ENCODE measurements at regions not wholly inside any gene's neighbourhood (a gene's known extent, or its start where the extent isn't known, plus 50 kb on each side); places are given as distances from the start of the nearest gene placed in this dataset.

DNA sequence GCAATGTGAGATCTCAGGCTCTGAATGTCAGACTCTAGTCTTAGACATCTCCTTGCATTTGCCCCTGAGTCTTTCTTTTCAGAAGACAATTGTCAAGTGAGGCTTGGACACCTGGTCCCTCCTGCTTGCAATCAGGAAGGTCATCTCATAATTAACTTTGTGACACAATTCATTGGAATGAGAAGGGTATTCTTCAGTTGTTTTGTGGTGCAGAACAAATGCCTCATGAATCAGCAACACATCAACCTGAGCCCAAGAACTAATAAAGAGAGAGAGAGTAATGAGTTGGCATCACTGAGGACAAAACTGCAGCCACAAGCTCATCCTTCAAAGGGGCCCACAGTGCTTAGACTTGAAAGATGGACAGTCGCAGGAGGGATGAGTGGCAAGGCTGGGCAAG is 375.8 kb downstream of the INSC start:
- DNase-seq = no peak

DNA sequence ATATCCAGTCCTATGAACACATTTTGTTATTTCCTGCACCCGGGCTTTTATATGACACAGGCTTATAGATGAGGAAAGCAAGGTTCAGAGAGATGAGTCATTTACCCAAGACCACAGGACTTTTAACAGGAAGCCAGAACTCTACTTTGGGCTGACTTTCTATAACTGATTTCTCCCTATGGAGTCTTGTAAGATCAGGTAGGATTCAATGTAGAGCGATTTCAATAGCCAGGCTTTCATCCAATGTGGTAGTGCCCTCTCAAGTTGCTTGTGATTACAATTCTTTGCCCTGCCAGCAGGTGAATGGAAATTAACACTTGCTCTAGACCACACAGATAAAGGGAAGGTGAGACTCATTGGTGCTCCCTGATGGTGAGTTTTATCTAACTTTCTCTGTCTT is 378.3 kb downstream of the INSC start:
- no peak for DNase-seq

DNA sequence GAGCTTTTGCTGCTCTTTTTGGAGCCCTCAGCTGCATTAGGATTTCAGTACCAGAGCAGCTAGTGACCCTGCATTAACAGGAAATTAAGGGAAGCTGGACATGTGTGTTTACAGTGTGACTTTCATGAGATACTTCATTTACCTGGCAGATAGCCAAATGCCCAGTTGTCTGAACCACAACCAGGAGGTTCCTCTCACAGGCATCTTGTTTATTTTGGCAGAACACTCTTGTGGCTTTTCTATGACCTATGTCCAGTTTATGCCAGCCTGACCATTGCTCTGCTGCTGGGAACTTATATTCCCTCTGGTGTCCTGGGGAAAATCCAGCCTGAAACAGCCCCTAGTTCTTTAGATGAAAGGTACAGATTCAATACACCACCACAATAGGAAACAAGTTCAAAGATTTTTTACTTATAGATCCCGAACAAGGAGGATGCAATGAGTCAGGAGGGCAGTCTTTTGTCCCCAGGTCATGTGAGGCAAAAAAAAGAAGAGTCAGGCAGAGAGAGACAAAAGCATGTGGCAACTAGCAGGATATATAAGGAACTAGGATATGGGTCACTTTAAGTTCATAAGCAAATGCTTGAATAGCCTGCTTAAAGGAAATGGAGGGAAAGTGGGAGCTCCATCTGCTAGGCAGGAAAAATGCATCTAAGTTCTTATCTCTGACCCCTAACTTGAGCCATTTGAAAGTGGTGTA is 379.3 kb downstream of the INSC start:
- DNase-seq = no peak

DNA sequence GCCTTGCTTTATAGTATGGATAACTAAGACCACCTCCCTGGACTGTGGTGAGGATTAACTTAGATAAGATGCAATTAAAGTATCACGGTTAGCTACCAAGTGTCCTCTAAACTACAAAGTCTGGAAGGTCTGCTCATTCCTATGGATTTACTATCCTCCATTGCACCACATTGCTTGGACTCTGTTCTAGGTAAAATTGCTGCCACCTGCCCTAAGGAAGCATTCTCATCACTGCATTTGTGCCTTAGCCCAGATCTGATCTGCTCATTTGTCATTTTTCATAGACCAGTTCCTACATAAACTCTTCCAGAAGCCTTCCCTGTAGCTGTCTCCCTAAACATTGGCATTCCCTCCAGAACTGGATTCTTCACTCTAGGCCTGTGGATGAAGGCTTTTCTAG is 380.0 kb downstream of the INSC start:
- DNase-seq = no peak

DNA sequence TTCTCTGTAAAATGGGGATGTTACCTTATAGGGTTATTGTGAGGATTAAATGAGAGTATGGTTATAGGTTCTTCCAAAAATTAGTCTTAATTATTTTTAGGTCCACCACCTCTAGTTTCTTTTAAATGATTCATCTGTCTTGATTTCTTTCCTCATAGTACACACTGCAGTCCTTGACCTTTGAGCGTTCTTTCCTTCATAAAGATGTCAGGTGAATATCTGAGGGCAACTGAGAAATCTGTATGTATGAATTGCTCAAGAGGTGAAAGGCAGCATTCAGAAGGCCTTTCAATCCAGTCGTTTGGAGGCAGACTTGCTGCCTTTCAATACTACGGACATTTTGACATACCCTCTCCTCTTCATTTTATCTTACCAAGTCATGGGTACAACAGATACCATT is 380.7 kb downstream of the INSC start:
- DNase-seq = no peak

- DNase-seq = no peak
These were observed 382.6 kb downstream of the INSC start for GRCh38 chr11:15497366-15497765.

DNA sequence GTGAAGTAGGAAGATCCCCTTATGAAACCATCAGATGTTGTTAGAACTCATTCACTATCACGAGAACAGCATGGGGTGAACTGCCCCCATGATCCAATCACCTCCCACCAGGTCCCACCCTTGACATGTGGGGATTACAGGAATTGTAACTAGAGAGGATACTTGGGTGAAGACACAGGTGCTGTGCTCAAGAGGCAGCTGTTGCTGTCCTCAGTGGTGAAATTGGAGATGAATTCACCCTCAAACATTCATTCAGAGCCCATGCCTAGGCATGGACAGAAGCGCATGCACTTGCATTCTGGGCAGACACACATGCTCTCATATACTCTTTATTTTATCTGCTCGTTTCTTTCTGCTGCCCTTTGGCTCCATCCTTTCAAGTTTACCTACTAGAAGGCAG is 385.0 kb downstream of the INSC start:
- no peak for DNase-seq

DNA sequence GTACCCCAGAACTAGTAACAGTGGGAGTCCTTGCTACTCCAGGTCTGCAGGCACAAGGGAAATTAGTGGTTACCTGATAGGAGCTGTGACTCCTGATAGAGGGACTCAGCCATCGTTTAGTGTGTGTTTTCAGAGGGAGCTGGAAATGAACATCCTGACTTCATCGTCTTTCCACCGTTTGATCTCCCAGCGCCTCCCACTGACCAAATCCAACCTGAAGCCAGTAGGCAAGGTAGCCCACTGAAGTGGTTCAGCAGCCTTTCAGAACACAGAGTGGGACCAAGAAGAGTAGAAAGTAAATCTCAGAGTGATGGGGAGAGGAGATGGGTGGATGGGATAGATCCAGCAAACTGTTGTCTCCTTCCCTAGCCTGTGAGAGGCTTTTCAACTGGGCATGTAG is 385.9 kb downstream of the INSC start:
- no peak for DNase-seq

GRCh38 chr11:15501566-15501965 is 386.8 kb downstream of the INSC start:
- no peak for DNase-seq

GRCh38 chr11:15505155-15505554 is 390.4 kb downstream of the INSC start:
- no peak for DNase-seq

DNA sequence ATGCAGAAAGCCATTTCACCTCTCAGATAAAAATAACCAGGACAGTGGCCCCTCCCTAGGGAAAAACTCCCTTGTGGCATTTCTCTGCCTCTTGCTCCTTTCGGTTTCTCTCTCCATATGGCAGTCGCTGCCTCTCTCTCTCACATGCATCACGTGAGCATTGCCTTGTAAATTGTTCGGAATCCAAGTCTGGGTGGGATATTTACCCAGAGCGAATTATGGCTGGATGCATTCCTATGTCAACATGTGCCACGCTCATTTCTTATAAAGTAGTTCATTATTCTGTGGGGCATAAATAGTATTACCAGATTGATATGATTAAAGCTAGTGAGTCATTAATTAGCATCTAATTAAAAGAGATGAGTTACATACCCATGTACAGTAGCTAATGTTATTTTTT is 392.9 kb downstream of the INSC start:
- DNase-seq = no peak

DNA sequence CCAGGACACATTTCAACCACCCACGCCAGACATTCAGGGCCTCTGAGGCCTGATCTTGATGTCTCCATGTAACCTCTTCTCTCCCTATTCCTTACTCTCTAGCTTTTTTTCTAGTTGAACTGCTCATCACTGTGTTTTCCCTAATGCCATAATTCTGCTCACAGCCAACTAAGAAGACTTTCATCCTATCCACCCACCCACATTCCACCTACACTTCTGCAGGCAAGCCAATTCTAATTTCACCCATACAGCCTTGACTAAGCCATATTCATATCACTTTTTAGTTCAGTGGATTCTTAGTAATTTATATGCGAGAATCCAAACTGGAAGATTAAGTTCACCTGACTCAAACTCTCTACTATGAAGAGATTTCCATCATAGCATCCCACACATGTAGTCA is 394.4 kb downstream of the INSC start:
- no peak for DNase-seq

DNA sequence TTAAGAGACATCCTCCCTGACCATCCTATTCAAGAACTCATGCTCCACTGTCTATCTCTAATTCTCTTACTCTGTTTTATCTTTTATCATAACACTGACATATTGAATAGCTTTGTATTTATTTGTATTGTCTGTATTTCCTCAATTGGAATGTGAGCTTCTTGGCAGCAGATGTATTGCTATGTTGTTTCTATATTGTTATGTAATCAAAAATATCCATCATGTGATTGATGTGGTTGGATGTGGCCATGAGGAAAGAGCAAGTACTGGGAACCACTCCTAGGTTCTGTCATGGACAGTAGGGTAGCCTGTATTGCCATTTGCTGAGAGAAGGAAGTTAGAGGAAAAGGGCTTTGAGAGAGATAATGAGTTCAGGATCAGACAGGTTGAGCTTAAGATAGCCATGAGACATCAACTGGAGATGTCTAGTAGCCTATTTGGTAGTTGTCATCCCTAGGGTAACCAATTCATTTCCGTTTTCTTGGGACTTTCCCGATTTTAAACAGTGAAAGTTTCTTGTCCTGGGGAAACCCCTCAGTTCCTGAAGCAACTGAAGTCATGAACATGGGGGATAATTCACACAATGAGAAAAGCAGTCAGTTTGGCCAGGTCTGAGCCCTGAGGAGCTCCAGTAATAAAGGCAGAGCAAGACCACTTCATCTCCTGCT is 404.5 kb downstream of the INSC start:
- DNase-seq = no peak

- no peak for DNase-seq
These were observed 405.2 kb downstream of the INSC start for GRCh38 chr11:15519911-15520310.

GRCh38 chr11:15523543-15523942 is 408.8 kb downstream of the INSC start:
- DNase-seq = no peak

GRCh38 chr11:15525582-15525981 is 410.9 kb downstream of the INSC start:
- no peak for DNase-seq

GRCh38 chr11:15526032-15526431 is 411.3 kb downstream of the INSC start:
- DNase-seq = no peak

- DNase-seq = no peak
These were observed 412.2 kb downstream of the INSC start for GRCh38 chr11:15526859-15527450.

GRCh38 chr11:15532432-15532831 is 417.7 kb downstream of the INSC start:
- DNase-seq = no peak

GRCh38 chr11:15534266-15534665 is 419.5 kb downstream of the INSC start:
- DNase-seq = no peak

DNA sequence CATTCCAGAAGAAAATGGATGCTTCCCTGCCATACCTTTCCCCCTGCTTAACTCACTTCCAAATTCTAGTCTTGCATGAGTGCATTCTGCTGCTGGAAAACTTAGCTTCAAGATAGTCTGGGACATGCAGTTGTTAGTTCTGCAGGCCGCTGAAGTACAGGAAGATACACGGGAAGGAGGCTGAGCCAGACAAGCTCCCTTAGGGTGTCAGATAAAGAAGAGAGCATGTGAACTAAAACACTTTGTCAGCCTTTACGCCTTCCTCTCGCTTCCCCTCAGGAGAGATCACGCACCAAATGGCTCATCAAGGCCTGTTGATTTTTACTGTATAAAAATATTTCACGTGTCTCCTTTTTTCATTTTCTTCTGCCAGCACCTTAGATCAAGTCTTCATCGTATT is 420.7 kb downstream of the INSC start:
- DNase-seq = no peak

DNA sequence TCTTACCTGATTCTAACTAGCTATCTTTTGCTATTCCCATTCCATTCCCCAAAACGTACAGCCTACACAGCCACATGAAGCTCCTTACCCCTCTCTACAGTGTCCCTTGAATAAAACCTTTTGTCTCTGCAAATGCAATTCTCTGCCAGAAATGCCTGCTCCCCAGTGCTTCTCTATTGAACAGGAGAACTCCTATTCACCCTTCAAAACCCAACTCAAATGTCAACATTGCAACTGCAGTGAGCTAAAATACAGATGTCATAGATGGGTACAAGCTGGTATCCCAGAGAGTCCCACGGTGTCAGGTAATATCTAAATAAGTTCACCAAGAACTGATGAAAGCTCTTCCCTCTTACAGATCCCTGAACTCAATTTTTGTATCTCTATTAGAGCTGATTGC is 421.7 kb downstream of the INSC start:
- no peak for DNase-seq

- DNase-seq = no peak
These were observed 424.9 kb downstream of the INSC start for GRCh38 chr11:15539645-15540044.

- DNase-seq = no peak
These were observed 426.4 kb downstream of the INSC start for GRCh38 chr11:15541079-15541478.

- no peak for DNase-seq
These were observed 429.6 kb downstream of the INSC start for GRCh38 chr11:15544353-15544752.
